H1 (cell line): ENCODE measurements at regions not wholly inside any gene's neighbourhood (a gene's known extent, or its start where the extent isn't known, plus 50 kb on each side); places are given as distances from the start of the nearest gene placed in this dataset.

Experiments
- BACH1 ChIP-seq: IDR thresholded peaks from 2 replicates; pipeline ENCODE4 v1.6.1; 2012; ENCODE audit warnings: low read length, improper control_type of control experiment
- CEBPB ChIP-seq: IDR thresholded peaks from 2 replicates; pipeline ENCODE4 v1.6.1; 2012; ENCODE audit warnings: low read depth, low read length
- CHD2 ChIP-seq: IDR thresholded peaks from 2 replicates; pipeline ENCODE4 v1.6.1; 2012; ENCODE audit warnings: low read length, improper control_type of control experiment
- RFX5 ChIP-seq: IDR thresholded peaks from 2 replicates; pipeline ENCODE4 v1.6.1; 2011; ENCODE audit warnings: low read depth, low read length, improper control_type of control experiment, borderline replicate concordance
- SAP30 ChIP-seq: fragments of 300-600 bp; sonication (generic); IDR thresholded peaks from 2 replicates; pipeline ENCODE4 v1.7.1; 2012; ENCODE audit warnings: low read length, moderate library complexity, mild to moderate bottlenecking, inconsistent platforms; ENCODE audit not compliant: insufficient read depth, insufficient replicate concordance
- SIRT6 ChIP-seq: IDR thresholded peaks from one replicate; pipeline ENCODE4 v1.7.1; 2012; ENCODE audit warnings: low read length, inconsistent platforms
- TAF1 ChIP-seq: IDR thresholded peaks from 2 replicates; pipeline ENCODE4 v1.6.1; 2011; ENCODE audit warnings: mild to moderate bottlenecking, low read depth, low read length
- TAF7 ChIP-seq: optimal IDR thresholded peaks from 2 replicates; pipeline ENCODE3; 2011; ENCODE audit warnings: low read depth, mild to moderate bottlenecking, inconsistent platforms, low read length, moderate library complexity, borderline replicate concordance
- TF ChIP-seq, protein P1 (sequence below): fragments of 300-600 bp; sonication (generic); IDR thresholded peaks from 2 replicates; pipeline ENCODE4 v1.7.1; 2012; ENCODE audit warnings: low read length, moderate library complexity, mild to moderate bottlenecking, inconsistent platforms; ENCODE audit not compliant: insufficient replicate concordance
- TF ChIP-seq, protein P2 (sequence below): IDR thresholded peaks from 2 replicates; pipeline ENCODE4 v1.6.1; 2012; ENCODE audit warnings: inconsistent platforms

DNA sequence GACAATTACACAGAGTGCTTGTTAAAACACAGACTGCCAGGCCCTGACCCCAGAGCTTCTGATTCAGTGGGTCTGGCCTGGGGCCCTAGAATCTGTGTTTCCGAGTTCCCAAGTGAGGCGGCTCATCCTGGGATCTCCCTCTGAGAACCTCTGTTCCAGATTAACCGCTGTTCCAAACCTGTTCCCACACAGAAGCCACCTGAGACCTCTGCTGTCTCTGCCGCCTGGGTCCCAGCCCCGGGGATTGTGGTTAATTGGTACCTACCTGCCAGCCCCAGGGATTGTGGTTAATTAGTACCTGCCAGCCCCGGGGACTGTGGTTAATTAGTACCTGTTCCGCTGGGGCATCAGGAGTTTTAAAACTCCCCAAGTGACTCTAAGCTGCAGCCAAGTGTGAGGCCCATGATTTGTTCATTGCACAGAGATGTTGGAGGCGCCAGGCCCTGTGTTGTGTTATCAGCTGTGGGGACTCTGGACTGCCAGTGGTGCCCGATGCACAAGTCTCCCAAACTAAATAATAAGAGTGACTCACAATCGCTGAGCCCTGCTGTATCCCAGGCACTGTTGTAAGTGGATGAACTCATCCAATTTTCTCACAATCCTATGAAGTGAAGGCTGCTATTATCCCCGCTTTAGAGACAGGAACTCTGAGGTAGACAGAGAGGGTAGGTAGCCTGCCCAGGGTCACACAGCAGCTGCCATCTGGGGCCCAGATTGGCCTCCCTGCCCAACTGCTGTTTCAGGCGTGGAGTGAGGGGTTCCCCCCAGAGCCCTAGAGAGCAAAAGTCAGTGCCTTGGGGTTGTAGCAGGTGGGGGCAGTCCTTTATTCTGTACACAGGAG, 219.7 kb downstream of the IRF8 start (continued):
- TF ChIP-seq, protein P1, sequence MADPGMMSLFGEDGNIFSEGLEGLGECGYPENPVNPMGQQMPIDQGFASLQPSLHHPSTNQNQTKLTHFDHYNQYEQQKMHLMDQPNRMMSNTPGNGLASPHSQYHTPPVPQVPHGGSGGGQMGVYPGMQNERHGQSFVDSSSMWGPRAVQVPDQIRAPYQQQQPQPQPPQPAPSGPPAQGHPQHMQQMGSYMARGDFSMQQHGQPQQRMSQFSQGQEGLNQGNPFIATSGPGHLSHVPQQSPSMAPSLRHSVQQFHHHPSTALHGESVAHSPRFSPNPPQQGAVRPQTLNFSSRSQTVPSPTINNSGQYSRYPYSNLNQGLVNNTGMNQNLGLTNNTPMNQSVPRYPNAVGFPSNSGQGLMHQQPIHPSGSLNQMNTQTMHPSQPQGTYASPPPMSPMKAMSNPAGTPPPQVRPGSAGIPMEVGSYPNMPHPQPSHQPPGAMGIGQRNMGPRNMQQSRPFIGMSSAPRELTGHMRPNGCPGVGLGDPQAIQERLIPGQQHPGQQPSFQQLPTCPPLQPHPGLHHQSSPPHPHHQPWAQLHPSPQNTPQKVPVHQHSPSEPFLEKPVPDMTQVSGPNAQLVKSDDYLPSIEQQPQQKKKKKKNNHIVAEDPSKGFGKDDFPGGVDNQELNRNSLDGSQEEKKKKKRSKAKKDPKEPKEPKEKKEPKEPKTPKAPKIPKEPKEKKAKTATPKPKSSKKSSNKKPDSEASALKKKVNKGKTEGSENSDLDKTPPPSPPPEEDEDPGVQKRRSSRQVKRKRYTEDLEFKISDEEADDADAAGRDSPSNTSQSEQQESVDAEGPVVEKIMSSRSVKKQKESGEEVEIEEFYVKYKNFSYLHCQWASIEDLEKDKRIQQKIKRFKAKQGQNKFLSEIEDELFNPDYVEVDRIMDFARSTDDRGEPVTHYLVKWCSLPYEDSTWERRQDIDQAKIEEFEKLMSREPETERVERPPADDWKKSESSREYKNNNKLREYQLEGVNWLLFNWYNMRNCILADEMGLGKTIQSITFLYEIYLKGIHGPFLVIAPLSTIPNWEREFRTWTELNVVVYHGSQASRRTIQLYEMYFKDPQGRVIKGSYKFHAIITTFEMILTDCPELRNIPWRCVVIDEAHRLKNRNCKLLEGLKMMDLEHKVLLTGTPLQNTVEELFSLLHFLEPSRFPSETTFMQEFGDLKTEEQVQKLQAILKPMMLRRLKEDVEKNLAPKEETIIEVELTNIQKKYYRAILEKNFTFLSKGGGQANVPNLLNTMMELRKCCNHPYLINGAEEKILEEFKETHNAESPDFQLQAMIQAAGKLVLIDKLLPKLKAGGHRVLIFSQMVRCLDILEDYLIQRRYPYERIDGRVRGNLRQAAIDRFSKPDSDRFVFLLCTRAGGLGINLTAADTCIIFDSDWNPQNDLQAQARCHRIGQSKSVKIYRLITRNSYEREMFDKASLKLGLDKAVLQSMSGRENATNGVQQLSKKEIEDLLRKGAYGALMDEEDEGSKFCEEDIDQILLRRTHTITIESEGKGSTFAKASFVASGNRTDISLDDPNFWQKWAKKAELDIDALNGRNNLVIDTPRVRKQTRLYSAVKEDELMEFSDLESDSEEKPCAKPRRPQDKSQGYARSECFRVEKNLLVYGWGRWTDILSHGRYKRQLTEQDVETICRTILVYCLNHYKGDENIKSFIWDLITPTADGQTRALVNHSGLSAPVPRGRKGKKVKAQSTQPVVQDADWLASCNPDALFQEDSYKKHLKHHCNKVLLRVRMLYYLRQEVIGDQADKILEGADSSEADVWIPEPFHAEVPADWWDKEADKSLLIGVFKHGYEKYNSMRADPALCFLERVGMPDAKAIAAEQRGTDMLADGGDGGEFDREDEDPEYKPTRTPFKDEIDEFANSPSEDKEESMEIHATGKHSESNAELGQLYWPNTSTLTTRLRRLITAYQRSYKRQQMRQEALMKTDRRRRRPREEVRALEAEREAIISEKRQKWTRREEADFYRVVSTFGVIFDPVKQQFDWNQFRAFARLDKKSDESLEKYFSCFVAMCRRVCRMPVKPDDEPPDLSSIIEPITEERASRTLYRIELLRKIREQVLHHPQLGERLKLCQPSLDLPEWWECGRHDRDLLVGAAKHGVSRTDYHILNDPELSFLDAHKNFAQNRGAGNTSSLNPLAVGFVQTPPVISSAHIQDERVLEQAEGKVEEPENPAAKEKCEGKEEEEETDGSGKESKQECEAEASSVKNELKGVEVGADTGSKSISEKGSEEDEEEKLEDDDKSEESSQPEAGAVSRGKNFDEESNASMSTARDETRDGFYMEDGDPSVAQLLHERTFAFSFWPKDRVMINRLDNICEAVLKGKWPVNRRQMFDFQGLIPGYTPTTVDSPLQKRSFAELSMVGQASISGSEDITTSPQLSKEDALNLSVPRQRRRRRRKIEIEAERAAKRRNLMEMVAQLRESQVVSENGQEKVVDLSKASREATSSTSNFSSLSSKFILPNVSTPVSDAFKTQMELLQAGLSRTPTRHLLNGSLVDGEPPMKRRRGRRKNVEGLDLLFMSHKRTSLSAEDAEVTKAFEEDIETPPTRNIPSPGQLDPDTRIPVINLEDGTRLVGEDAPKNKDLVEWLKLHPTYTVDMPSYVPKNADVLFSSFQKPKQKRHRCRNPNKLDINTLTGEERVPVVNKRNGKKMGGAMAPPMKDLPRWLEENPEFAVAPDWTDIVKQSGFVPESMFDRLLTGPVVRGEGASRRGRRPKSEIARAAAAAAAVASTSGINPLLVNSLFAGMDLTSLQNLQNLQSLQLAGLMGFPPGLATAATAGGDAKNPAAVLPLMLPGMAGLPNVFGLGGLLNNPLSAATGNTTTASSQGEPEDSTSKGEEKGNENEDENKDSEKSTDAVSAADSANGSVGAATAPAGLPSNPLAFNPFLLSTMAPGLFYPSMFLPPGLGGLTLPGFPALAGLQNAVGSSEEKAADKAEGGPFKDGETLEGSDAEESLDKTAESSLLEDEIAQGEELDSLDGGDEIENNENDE = no peak
- no peak for TF ChIP-seq BACH1
- no peak for TF ChIP-seq SIRT6
- TF ChIP-seq, protein P2, sequence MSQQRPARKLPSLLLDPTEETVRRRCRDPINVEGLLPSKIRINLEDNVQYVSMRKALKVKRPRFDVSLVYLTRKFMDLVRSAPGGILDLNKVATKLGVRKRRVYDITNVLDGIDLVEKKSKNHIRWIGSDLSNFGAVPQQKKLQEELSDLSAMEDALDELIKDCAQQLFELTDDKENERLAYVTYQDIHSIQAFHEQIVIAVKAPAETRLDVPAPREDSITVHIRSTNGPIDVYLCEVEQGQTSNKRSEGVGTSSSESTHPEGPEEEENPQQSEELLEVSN = no peak
- no peak for TF ChIP-seq CHD2
- no peak for TF ChIP-seq RFX5
- TF ChIP-seq SAP30 = no peak
- no peak for TF ChIP-seq TAF1
- TF ChIP-seq CEBPB = no peak
- TF ChIP-seq TAF7 = no peak
